Calu3 (cell line): ENCODE measurements at regions not wholly inside any gene's neighbourhood (a gene's known extent, or its start where the extent isn't known, plus 50 kb on each side); places are given as distances from the start of the nearest gene placed in this dataset.

Source experiments
- BruUV-seq: library from RNA; stranded (reverse); fragments of 400-500 nt; replicated peaks from 2 replicates; lab custom pipeline; 2021; lab: Mats Ljungman, UMichigan
- CTCF ChIA-PET: fragments of 300-600 bp; sonication (Branson Sonifier 250); formaldehyde crosslinking; loops from one replicate; lab custom pipeline; 2022; ENCODE audit warnings: antibody characterized with exemption; lab: Charles Lee
- DNase-seq: peaks from one replicate; pipeline ENCODE4 v3.0.0; 2022
- H3K27ac Mint-ChIP-seq: one replicate; pipeline ENCODE4 v1.8.0; 2022; ENCODE audit warnings: mixed read lengths; ENCODE audit not compliant: unreplicated experiment
- H3K27me3 Mint-ChIP-seq: one replicate; pipeline ENCODE4 v1.8.0; 2022; ENCODE audit warnings: mixed read lengths; ENCODE audit not compliant: unreplicated experiment
- H3K36me3 Mint-ChIP-seq: one replicate; pipeline ENCODE4 v1.8.0; 2022; ENCODE audit warnings: mild to moderate bottlenecking, moderate library complexity, mixed read lengths; ENCODE audit not compliant: insufficient read depth, unreplicated experiment
- H3K4me1 Mint-ChIP-seq: one replicate; pipeline ENCODE4 v1.8.0; 2022; ENCODE audit warnings: mild to moderate bottlenecking, low read depth, mixed read lengths; ENCODE audit not compliant: unreplicated experiment
- H3K4me3 Mint-ChIP-seq: one replicate; pipeline ENCODE4 v1.8.0; 2022; ENCODE audit warnings: mild to moderate bottlenecking, low read depth, moderate library complexity, mixed read lengths; ENCODE audit not compliant: unreplicated experiment
- H3K9me3 Mint-ChIP-seq: one replicate; pipeline ENCODE4 v1.8.0; 2022; ENCODE audit warnings: low read depth, mixed read lengths; ENCODE audit not compliant: unreplicated experiment
- CTCF ChIP-seq: fragments of 200-600 bp; IDR thresholded peaks from one replicate; pipeline ENCODE4 v1.8.0; 2022; ENCODE audit warnings: antibody characterized with exemption; ENCODE audit not compliant: unreplicated experiment
- intact Hi-C: fragments of 100-400 bp; cut with micrococcal nuclease; formaldehyde crosslinking; loops from one replicate; pipeline ENCODE4 v1.10.0; 2022; ENCODE audit not compliant: unreplicated experiment

- CTCF ChIA-PET, result no interaction called here
- Mint-ChIP-seq H3K27ac (no peak overlapping the region), H3K9me3 (no peaks in the 10 kb centered on the region), H3K36me3 (no peaks in the 10 kb centered on the region), H3K4me3 (no peak overlapping the region), H3K27me3 (peaks cover 44% of the 10 kb centered on the region), H3K4me1 (no peaks in the 10 kb centered on the region)
- intact Hi-C loops, result no loop called here
- no peak for TF ChIP-seq CTCF
- DNase-seq, result no peak
- BruUV-seq, result no TSS peak
These were observed 94.2 kb upstream of the GPR26 start for GRCh38 chr10:123571978-123572377.

GRCh38 chr10:123573236-123574108, 92.7 kb upstream of the GPR26 start:
- no peak overlapping the region for H3K4me3 Mint-ChIP-seq
- BruUV-seq, result no TSS peak
- peak; percentile 62 for TF ChIP-seq CTCF
- H3K27ac Mint-ChIP-seq, result no peak overlapping the region
- intact Hi-C loops, result no loop called here
- no peaks in the 10 kb centered on the region for H3K4me1 Mint-ChIP-seq
- H3K27me3 Mint-ChIP-seq, result peaks cover 58% of the 10 kb centered on the region
- H3K36me3 Mint-ChIP-seq, result no peaks in the 10 kb centered on the region
- peak; percentile 77 for DNase-seq
- CTCF ChIA-PET, result no interaction called here
- H3K9me3 Mint-ChIP-seq, result no peaks in the 10 kb centered on the region

- no TSS peak for BruUV-seq
- DNase-seq, result no peak
- Mint-ChIP-seq H3K9me3 (no peaks in the 10 kb centered on the region), H3K4me1 (no peaks in the 10 kb centered on the region), H3K4me3 (no peak overlapping the region), H3K36me3 (no peaks in the 10 kb centered on the region), H3K27me3 (peaks cover 58% of the 10 kb centered on the region), H3K27ac (no peak overlapping the region)
- CTCF ChIA-PET, result interaction anchor here (0.6 kb wide), 1 partner anchor 65 kb away, joined by 3 read pairs; no protein-coding TSS in a partner anchor
- intact Hi-C loops, result no loop called here
- no peak for TF ChIP-seq CTCF
These were observed 92.0 kb upstream of the GPR26 start for GRCh38 chr10:123574109-123574698.

GRCh38 chr10:123575105-123575504, 91.0 kb upstream of the GPR26 start:
- Mint-ChIP-seq H3K27ac (no peak overlapping the region), H3K4me3 (no peak overlapping the region), H3K4me1 (no peaks in the 10 kb centered on the region), H3K36me3 (no peaks in the 10 kb centered on the region), H3K27me3 (peaks cover 62% of the 10 kb centered on the region), H3K9me3 (no peaks in the 10 kb centered on the region)
- CTCF ChIA-PET, result interaction anchor here (0.6 kb wide), 1 partner anchor 65 kb away, joined by 3 read pairs; no protein-coding TSS in a partner anchor
- TF ChIP-seq CTCF, result no peak
- intact Hi-C loops, result no loop called here
- DNase-seq, result no peak
- no TSS peak for BruUV-seq
